ENCODE measurements at regions not wholly inside any gene's neighbourhood (a gene's known extent, or its start where the extent isn't known, plus 50 kb on each side); places are given as distances from the start of the nearest gene placed in this dataset.

GRCh38 chr10:129165076-129165720 is 301.8 kb upstream of the MGMT start:
- TF ChIP-seq EZH2 (IDR thresholded peaks at IDR 0.05; ENCODE audit: borderline replicate concordance, low read depth, low read length, severe bottlenecking) = no peak
- TF ChIP-seq CTCF (IDR thresholded peaks at IDR 0.05; ENCODE audit: borderline replicate concordance, extremely low read depth, low read length, poor library complexity, severe bottlenecking) = no peak
- ATAC-seq (ENCODE audit: insufficient read depth, low read depth) = no peak
- no peaks in the 10 kb centered on the region for H3K9me3 ChIP-seq (ENCODE audit: insufficient read depth, low read length, severe bottlenecking)

GRCh38 chr10:129165770-129166169 is 301.3 kb upstream of the MGMT start:
- Histone ChIP-seq H3K4me2 (ENCODE audit: insufficient read depth, low read length) (no peak overlapping the region), H3K4me1 (ENCODE audit: insufficient read depth, low read length) (no peaks in the 10 kb centered on the region), H3K4me3 (ENCODE audit: low read depth in 1 of 2, low read length in 2 of 2) (no peak overlapping the region), H3K9ac (ENCODE audit: low read depth, low read length) (no peak overlapping the region), H3K79me2 (ENCODE audit: insufficient read depth, low read length) (no peaks in the 10 kb centered on the region), H4K20me1 (ENCODE audit: insufficient read depth, low read length) (no peaks in the 10 kb centered on the region), H3K27ac (ENCODE audit: low read length) (no peak overlapping the region), H3K36me3 (ENCODE audit: insufficient read depth, low read length) (no peaks in the 10 kb centered on the region), H2AFZ (ENCODE audit: low read depth, low read length) (no peak overlapping the region), H3K9me3 (ENCODE audit: insufficient read depth, low read length, severe bottlenecking) (no peaks in the 10 kb centered on the region), H3K27me3 (ENCODE audit: insufficient read depth, low read length, poor library complexity) (no peaks in the 10 kb centered on the region)
- TF ChIP-seq CTCF (IDR thresholded peaks at IDR 0.05; ENCODE audit: borderline replicate concordance, extremely low read depth, low read length, poor library complexity, severe bottlenecking) = no peak
- no peak for TF ChIP-seq EZH2 (IDR thresholded peaks at IDR 0.05; ENCODE audit: borderline replicate concordance, low read depth, low read length, severe bottlenecking)
- ATAC-seq (ENCODE audit: insufficient read depth, low read depth) (no peak), DNase-seq (no peak)

More at GRCh38 chr10:129165076-129165720, 301.8 kb upstream of the MGMT start:
- Histone ChIP-seq H3K4me1 (ENCODE audit: insufficient read depth, low read length) (no peaks in the 10 kb centered on the region), H3K79me2 (ENCODE audit: insufficient read depth, low read length) (no peaks in the 10 kb centered on the region), H4K20me1 (ENCODE audit: insufficient read depth, low read length) (no peaks in the 10 kb centered on the region), H3K27me3 (ENCODE audit: insufficient read depth, low read length, poor library complexity) (no peaks in the 10 kb centered on the region), H3K27ac (ENCODE audit: low read length) (no peak overlapping the region), H3K36me3 (ENCODE audit: insufficient read depth, low read length) (no peaks in the 10 kb centered on the region), H2AFZ (ENCODE audit: low read depth, low read length) (no peak overlapping the region), H3K9ac (ENCODE audit: low read depth, low read length) (no peak overlapping the region), H3K4me3 (ENCODE audit: low read depth in 1 of 2, low read length in 2 of 2) (no peak overlapping the region), H3K4me2 (ENCODE audit: insufficient read depth, low read length) (no peak overlapping the region)
- DNase-seq = no peak

- Histone ChIP-seq H3K9me3 (ENCODE audit: insufficient read depth, low read length, severe bottlenecking) (no peaks in the 10 kb centered on the region), H3K27ac (ENCODE audit: low read length) (no peak overlapping the region), H3K4me3 (ENCODE audit: low read depth in 1 of 2, low read length in 2 of 2) (no peak overlapping the region), H3K79me2 (ENCODE audit: insufficient read depth, low read length) (no peaks in the 10 kb centered on the region), H3K4me1 (ENCODE audit: insufficient read depth, low read length) (no peaks in the 10 kb centered on the region), H2AFZ (ENCODE audit: low read depth, low read length) (no peak overlapping the region), H3K4me2 (ENCODE audit: insufficient read depth, low read length) (no peak overlapping the region), H3K27me3 (ENCODE audit: insufficient read depth, low read length, poor library complexity) (no peaks in the 10 kb centered on the region), H4K20me1 (ENCODE audit: insufficient read depth, low read length) (no peaks in the 10 kb centered on the region), H3K36me3 (ENCODE audit: insufficient read depth, low read length) (no peaks in the 10 kb centered on the region), H3K9ac (ENCODE audit: low read depth, low read length) (no peak overlapping the region)
- no peak for ATAC-seq (ENCODE audit: insufficient read depth, low read depth)
- DNase-seq = no peak
- TF ChIP-seq CTCF (IDR thresholded peaks at IDR 0.05; ENCODE audit: borderline replicate concordance, extremely low read depth, low read length, poor library complexity, severe bottlenecking) (no peak), EZH2 (IDR thresholded peaks at IDR 0.05; ENCODE audit: borderline replicate concordance, low read depth, low read length, severe bottlenecking) (no peak)
Observed at GRCh38 chr10:129168660-129169059, 298.4 kb upstream of the MGMT start.
